Occipital lobe (tissue), 1 donor: ENCODE measurements at regions not wholly inside any gene's neighbourhood (a gene's known extent, or its start where the extent isn't known, plus 50 kb on each side); places are given as distances from the start of the nearest gene placed in this dataset.
"Not testable (repeated sequence)": the region's sequence is repeated elsewhere in the genome, so short reads cannot be mapped to it uniquely, and the experiment has no call there.

Source experiments
- DNase-seq: peaks from one replicate; lab custom pipeline; 2025; lab: John Stamatoyannopoulos, UW

DNA sequence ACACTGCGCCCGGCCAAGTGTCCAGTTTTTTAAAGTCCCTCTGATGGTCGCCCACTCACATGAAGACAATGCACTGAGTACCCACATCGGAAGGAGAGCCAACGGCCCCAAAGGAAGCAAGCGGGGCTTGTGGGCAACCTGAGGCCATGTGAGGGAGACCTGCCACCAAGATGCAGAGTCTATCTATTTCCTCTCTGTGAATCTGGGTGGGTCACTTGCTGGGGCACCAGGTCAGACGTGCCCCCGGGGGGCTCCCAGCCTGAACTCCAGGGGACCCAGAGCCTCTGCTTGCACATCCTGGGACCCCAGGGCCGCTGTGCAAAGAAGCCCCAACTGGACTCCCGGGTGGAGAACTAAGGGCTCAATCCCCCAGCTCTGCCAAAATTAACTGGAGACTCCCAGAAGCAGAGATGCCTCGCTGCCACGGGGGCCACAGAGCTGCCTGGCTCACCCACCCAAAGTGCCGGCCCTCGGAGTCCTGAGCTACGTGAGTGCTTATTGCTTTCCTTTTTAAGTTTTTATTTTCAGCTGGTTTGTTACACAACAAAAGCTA is 106.4 kb downstream of the BRD1 start:
- no peak for DNase-seq

DNA sequence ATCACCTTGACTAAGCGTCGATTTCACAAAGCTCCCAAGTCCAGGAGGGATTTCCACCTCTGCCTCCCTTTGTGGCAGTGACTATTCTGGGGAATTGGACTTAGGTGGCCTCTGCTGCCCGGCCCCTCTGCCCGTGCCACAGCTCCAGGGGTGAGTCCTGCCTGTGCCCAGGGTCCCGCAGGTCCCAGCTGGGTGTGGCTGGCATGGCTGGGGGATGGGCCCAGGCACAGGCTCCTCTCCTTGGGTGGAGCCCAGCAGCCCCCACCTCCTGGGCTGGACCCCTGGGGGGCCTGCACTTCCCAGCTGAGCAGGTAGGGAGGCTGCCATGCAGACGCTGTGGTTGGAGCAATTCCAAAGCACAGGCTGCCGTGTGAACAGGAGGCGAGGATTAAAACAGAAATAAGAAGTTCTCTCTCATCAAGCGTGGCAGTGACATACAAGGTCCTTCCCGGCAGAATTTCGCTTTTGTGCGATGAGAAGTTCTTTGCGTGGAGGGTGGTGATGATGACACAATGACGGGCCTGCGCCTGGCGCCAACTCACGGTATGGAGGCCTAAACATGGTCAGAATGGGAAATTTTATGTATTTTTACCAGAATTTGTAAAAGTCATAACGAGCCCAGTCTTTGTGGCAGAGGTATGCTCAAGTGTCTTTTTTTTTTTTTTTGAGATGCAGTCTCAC is 107.3 kb downstream of the BRD1 start:
- DNase-seq = no peak

DNA sequence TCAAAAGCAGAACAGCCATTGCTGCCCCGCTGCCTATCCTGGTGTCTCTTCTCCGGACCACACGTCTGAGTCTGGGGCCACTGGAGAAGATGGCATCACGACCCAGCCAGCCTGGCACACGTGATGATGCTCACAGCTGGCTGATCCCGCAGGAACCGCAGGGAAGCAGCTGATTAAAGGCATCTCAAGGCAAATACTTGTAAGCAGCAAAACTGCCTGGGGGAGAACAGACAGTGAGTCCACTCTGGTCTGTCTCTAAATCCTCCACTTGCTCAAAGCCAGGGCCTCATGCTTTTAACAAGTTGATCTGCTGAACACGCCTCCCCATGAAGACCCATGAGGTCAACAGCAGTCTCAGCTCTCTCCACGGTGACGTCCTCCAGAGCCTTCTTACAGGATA is 108.6 kb downstream of the BRD1 start:
- DNase-seq = no peak

- DNase-seq = no peak
Measured at GRCh38 chr22:49718396-49718795, 109.3 kb downstream of the BRD1 start.

DNA sequence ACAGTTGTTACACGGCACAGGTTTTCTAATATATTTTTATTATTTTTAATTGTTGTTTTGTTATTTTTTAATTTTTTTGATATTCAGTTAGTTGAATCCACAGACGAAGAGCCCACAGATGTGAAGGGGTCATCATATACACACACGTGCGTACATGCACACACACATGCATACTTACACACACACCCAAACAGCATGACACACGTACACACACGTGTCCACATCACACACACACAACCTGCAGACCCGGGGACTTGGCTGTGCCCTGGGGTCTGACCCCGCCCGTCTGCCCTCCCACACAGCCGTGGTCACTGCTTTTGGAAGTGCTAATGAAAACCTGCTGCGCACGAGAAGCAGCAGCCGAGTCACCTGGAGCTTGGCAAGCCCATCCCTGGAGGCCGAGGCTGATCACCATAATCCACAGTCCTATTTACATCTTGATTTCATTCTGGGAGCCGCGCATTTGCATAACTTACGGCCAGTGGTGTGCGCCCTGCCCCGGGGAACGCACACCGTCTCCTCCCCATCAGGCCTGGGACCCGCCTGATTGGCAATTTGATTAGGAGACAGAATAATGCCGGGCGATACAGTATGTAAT is 110.3 kb downstream of the BRD1 start:
- DNase-seq = no peak

- no peak for DNase-seq
Measured at GRCh38 chr22:49716441-49716840, 111.2 kb downstream of the BRD1 start.

DNA sequence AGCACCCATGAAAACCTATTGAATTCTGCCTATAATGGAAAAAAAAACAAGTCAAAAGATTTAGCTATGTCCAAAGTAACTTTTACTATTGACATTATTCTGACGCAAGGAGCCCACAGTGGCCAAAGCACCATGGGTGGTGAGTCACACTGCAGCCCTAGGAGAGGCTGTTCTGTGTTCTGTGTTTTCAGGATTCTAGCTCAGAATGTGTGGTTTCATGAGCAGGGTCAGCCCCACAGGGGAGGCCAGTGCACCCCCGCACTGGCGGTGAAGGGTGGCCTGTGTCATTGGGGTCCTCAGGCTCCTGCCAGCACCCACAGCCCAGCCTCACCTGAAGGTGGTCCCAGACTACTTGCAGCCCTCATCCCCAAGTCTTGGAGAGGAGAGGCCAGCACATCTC is 112.2 kb downstream of the BRD1 start:
- DNase-seq = no peak

DNA sequence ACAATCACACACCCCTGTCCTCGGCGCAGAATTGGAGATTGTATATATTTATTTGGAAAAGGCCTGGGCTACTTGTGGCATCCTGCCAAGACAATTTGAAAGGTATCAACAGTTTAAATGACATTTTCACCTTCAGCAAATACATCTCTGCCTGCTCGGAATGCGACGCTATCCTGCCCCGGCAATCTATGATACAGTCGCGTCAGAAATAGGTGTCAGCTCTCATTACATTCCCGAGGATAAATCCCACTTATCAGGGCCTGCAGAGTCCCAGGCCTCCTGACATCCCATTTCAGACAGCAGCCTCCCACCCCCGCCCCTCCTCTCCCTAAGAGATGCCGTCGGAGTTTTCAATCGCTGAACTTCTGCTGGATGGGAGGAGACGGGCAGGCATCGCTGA is 114.7 kb downstream of the BRD1 start:
- no peak for DNase-seq

- no peak for DNase-seq
Measured at GRCh38 chr22:49712195-49712791, 115.4 kb downstream of the BRD1 start.

DNA sequence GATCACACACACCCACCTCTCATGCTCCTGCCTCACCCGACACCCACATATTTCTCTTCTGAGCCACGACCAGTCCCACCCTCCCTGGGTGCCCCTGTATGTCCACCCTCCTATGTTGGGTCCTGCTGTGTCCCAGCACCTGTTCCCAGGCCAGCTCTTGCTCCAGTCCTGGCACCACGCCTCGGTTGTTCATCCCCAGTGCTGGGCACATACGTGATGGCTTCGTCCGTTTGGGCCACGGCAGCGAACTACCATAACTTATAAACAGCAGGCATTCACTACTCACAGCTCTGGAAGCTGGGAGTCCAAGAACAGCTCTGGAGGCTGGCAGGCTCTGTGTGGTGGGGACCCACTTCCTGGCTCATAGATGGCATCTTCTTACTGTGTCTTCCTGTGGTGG is 116.9 kb downstream of the BRD1 start:
- no peak for DNase-seq

DNA sequence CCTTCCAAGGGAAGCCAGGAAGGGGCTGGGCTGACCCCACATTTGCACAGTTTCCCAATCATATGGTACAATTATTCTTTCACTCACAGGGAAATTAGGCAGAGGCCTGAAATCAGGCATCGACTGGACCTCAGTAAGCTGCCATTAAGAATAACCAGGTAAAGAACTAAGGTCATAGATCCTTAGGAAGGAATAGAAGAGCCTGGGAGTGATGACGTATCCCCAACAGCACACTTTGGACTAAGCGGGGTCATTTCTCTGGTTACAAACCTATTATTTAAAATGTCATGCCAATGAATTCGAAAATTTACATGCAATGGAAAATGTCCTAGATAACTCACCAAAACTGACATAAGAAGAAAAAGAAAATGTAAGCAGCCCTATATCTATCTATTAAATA is 118.2 kb downstream of the BRD1 start:
- DNase-seq = no peak

DNA sequence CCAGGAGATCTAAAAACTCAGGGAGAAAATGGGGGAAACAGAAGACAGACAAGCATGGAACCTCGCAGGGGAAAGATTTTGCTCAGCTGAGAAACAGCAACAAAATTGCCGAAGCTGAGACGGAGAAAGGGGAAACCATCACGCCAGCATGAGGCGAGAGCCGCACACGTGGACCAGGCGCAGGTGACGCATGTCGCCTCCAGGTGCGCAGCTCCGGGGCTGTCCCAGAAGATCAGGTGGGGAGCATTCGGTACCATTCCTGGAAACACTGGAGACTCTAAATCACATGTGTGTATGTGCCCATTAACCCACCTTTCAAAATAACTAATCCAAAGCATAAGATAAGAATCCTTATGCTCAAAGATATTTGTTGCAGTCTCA is 121.7 kb downstream of the BRD1 start:
- no peak for DNase-seq

DNA sequence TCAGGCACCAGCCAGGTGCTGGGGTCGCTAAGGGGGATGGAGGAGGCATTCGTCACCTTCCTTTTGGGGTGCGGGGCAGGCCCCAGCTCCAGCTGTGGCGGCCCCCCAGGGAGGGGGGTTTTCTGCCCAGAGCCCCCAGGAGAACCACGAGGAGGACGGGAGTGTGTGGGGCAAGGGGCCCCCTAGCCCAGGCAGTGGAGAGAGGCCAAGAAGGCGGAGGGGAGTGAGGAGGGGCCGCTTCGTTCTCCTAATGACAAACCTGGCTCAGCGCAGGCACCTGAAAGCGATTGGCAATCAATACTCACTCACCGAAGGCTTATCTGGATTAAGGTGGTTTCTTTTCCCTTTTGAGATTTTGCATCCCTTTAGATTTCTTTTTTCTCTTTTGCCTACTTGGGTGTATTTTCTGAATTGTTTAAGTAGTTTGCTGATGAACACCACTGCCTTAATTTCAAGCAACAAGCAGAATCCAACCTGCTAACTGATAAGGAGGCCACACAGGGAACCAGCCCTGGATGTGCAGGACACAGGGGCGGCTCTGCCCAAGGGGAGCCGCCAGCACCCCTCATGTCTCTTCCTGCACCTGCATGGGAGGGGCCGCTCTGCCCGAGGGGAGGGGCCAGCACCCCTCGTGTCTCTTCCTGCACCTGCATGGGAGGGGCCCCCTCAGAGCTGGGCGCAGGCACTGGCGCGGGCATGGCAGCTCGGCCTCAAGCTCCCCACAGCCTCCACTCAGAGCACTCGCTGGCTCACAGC is 122.3 kb downstream of the BRD1 start:
- DNase-seq = no peak

GRCh38 chr22:49704345-49705215 is 123.1 kb downstream of the BRD1 start:
- no peak for DNase-seq

GRCh38 chr22:49703990-49704344 is 123.7 kb downstream of the BRD1 start:
- DNase-seq = no peak

DNA sequence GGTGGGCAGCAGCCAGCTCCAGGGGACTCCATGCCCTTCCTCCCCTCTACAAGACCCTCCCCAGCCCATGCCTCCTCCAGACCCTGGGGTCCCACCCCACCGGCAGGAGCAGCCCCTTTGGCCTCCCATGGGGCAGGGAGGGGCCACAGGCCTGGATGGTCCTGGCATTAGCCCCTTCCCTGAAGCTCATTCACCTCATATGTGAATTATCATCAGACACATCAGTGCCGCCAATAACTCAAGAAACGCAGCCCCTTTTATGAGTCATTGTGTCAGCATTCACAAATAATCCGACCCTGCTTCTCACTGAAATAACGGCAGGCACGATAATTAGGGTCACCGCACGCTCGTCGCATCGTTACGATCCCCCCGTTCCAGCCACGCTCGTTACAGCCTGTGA is 124.2 kb downstream of the BRD1 start:
- no peak for DNase-seq

DNA sequence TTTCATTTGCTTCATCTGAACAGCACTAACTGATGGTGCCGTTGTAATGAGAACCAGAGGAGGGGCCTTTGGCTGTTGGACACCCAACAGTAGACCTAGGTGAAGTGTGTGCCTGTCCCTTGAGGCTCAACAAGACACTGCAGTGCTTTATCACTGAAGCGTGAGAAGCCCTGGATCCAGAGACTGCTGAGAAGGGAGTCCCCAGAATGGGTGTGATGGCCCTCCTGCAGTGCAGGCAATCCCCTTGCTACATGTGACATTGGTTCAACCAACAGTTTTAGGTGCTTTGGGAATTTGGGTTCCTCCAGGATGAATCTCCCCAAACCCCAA is 125.6 kb downstream of the BRD1 start:
- DNase-seq = no peak

DNA sequence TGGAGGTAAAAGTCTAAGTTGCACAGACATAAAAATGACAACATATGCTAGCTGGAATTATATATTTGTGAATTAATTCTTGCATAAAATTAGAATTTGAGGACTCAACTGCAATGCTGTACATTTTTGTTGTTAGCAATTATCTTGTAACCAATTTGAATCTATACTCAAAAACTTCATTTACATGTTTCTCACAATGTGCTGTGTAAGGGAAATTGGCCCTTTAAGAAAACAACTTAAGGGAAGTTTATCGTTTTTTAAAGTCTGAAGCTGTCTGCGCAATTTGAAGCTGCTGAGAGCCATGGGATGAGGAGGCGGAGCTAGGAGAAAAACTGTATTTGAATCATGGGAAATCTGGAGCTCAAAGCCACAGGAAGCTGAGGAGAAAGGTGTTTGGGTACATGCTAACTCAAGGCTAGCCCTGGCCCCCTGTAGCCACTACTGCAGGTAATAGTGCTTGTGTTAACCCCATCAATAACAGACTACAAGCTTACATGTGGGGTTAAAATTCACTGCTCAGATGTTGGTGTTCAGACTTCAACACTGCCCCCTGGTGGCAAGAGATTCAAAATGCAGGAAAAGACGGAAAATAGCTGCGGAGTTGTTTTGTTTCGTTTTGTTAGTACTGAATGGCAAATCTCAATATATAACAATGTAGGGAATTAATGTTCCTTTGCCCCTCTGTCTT is 126.1 kb downstream of the BRD1 start:
- DNase-seq = no peak

DNA sequence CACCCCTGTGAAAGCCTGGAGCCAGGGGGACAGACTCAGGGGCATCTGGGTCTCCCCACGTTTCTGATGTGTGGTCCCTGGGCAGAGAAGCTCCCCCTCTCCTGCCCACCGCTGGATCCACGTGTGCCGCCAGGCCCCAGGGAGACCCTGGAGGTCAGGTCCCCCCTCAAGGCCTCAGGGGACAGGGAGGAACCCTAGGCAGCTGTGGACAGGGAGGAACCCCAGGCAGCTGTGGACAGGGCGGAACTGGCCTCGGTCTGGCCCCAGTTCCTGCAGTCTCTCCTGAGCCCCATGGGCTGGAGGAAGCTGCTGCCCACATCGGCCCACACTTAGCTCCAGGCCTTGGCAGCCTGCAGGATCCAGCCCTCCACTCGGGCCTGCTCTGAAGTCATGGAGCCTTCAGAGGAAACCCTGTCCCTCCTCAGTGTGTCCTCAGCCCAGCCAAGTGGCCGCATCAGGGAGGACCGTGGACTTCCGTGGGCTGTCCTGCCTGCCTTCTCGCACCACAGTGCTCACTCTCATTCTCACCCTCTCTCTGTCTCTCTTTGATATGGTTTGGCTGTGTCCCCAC is 127.7 kb downstream of the BRD1 start:
- no peak for DNase-seq

DNA sequence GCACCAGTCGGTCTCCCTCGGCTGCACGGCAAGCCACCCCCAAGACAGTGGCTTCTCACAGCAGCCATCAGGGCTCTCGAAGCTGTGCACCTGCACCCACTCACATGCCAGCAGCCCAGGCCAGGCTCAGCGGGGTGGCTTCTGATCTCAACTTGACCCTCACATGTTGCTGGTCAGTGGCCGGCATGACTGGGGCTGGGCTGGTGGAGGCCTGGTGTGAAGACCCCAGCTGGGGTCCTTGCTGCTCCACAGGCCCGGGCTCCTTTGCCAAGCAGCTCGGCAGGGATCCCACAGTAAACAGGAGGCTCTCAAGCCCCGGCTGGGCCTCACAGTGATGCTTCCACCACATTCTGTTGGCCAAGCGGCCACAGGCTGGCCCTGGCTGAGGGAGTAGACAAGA is 128.2 kb downstream of the BRD1 start:
- DNase-seq = no peak

DNA sequence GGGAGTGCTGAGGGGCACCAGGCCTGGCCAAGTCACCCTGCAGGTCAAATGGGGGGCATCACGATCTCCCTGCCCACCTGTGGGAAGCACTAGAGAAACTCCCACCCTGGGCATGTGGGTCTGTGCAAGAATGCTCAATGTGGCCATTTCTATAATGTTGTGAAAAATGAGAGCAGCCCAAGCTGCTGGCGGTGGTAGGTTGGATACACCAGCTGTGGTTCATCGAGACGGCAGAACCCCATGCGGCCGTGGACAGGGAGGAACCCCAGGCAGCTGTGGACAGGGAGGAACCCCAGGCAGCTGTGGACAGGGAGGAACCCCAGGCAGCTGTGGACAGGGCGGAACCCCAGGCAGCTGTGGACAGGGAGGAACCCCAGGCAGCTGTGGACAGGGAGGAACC is 129.1 kb downstream of the BRD1 start:
- not testable (repeated sequence) for DNase-seq
